ENCODE measurements at regions not wholly inside any gene's neighbourhood (a gene's known extent, or its start where the extent isn't known, plus 50 kb on each side); places are given as distances from the start of the nearest gene placed in this dataset.

- TF ChIP-seq YY1 (IDR thresholded peaks at IDR 0.05; ENCODE audit: insufficient read depth, insufficient read length) (no peak), SUZ12 (IDR thresholded peaks at IDR 0.05; ENCODE audit: extremely low read depth, insufficient read depth, insufficient read length) (no peak)
These were observed 99.8 kb downstream of the BTG1 start for GRCh38 chr12:92045852-92046251.
